Renal pelvis (tissue), 1 donor: ENCODE measurements at regions not wholly inside any gene's neighbourhood (a gene's known extent, or its start where the extent isn't known, plus 50 kb on each side); places are given as distances from the start of the nearest gene placed in this dataset.

Source experiments
- DNase-seq: peaks from one replicate; pipeline ENCODE4 v3.0.0-alpha.2; 2013

DNA sequence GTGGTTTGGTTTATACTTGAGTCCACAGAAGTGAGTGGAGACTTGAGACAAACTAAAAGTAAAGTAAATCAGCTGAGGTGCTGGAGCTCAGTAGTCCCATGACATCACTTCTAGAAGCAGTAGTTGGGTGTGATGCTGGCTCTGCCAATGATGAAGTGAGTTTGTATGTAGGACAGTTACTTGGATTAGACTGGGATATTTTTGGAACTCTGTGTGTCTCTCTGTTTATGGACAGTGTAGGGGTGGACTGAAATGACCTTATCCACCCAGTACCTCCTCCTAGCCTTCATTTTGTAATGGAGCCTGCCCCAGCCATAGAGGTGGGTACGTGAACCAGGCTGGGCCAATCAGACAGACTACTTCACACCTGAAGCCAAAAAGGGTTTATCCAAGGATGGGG lies 52.2 kb downstream of the POLR1D start:
- no peak for DNase-seq

DNA sequence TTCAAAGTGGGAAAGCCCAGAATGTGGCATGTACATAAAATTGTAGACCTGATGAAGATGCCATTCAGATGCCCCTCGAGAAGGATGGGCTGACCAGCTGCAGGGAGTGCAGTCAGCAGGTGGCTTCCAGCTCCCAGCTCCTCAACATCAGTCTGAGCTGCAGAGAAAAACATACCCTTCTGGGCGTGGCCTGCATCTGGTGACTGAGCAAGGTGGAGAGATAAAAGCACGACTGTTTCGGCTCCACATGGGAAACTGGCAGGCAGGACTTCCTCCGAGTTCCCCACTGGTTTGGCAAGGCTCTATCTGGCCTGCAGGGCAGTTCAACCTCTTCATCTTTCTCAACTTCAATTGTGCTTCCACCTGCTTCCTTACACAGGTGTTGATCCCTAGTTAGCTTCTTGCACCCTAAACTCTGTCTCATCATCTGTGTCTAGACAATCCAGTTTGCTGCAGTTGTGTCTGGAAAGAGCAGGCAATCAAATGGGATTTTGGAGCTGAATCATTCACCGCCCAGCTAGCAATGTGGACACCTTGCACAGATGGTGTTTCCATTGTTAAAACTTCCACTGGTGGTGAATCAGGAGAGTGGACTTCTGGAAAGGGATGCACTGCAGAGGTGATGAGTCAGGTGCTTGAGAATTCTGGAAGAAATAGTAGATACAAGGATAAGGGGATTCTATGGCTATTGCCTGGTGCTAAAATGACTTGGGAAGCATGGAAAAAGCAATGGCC lies 56.8 kb downstream of the POLR1D start:
- DNase-seq = no peak

DNA sequence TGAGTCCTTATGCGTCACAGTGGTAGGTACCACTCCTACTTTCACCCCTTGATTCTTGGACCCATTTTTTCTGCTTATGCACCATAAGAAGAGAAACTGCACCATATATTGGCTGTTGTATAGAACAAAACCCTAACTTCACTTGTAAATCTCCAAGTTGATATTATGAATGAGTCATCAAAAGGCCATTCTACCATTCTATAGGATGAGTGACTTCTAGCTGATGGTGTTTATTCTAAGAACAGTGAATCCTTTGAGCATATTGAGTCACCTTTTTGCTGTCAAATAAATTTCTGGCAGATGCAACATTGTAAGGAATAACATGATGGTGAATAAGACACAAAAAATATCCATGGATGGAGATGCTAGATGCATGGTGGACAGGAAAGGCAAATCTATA lies 57.7 kb downstream of the POLR1D start:
- no peak for DNase-seq

DNA sequence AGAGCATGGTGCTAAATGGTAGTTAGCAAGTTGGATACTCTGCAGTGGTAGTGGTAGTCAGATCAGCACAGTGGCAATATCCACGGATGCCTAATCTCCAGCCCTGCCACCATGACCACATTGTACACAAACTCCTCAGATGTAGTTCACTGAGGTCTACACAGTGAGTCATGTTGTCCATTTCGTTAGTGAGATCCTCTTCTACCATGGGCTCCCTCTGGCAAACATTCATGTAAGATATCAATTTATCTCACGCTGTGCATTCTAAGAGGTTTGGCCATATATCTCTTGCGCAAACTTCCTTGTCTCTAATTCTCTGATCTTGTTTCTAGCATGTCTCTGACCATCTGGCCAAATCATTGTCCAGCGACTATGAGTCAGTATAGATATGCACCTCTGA lies 58.2 kb downstream of the POLR1D start:
- no peak for DNase-seq

DNA sequence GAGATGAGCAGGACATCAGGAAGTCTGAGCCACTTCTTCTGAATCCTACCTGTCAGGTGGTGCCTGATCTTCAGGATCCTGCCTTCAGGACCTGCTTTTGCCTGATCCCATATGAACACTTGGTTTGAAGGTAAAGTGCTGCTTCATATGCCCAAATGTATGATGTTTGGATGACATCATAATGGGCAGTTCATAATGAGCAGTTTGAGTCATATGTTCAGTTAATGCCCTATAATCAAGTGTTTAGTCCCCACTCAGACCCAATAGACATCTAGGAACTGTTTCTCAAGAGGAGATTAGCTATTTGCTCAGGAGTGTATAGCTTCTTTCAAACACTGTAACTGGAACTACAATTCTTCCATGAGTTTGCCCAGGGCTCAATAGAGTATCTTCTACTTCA lies 58.8 kb downstream of the POLR1D start:
- no peak for DNase-seq

DNA sequence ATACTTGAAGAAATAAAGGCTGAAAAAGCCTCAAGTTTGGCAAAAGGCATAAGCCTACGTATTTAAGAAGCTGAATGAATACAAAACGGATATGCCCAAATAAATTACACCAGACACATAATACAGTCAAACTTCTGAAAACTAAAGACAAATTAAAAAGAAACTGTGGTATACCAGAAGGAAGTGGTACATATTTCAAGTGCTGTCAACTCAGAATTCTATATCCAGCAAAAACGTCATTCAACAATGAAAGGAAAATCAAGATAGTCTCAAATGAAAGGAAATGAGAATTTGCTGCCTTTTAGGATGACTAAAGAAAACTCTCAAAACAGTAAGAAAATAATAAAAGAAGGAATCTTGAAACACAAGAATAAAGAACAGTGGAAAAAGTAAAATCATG lies 69.5 kb downstream of the POLR1D start:
- no peak for DNase-seq

DNA sequence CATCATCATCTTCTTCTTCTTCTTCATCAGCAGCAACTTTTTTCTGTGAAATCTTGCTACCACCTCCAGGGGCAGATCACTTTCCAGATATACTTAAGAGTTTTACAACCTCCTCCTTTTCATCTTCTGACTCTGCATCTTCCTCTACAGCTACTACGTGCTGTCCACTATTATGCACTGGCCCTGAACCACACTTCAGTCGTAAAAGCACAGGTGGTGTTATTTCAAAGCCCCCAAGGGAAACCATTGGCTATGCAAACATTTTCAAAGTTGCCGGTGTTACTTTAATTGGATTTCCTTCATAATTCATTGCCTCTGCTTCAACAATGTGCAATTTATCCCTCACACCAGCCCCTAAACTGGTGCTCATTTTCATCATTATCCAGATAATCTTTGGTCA lies 75.0 kb downstream of the POLR1D start:
- no peak for DNase-seq

DNA sequence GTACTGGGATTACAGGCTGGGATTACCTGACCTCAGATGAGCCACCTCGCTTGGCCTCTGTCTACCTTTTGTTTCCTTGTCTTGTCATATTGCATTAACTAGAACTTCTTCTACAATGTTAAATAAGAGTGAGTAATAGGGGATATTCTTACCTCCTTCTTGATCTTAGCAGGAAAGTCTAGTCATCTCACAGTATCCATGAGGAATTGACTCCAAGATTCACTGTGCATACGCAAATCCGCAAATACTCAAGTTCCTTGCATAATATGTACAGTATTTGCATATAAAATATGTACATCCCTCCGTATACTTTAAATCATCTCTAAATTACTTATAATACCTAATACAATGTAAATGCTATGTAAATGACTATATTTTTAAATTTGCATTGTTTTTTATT lies 78.3 kb downstream of the POLR1D start:
- no peak for DNase-seq

DNA sequence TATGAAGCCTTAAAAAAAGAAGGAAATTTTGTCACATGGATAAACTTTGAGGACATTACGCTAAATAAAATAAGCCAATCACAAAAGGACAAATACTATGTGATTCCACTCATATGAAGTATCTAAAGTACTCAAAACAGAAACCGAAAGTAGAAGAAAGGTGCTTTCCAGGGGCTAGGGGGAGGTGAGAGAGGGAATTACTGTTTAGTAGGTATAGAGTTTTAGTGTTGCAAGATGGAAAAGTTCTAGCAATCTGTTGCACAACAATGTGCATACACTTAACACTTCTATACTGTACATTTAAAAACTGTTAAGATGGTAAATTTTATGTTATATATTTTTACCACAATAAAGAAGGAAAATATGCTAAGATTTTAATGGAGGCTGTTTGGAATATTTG lies 83.0 kb downstream of the POLR1D start:
- no peak for DNase-seq

DNA sequence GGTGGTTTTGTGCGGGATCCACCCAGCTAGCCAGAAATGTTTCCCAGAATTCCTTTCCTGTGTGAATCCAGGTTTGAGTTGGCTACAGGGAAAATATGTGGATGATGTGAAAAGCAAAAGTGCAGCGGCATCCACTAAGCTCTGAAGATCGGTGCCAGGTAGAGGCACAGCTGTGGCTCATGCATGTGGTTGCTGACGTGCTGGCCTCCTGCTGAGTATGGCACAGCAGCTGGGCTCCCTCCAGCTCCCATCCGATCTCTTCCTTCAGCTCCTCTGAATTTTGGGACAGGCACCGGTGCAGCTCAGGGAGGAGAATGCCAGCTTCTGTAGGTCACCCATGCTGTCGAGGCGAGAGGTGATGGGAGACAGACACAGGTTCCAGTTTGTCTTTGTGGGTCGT lies 84.0 kb upstream of the GSX1 start:
- DNase-seq = no peak

DNA sequence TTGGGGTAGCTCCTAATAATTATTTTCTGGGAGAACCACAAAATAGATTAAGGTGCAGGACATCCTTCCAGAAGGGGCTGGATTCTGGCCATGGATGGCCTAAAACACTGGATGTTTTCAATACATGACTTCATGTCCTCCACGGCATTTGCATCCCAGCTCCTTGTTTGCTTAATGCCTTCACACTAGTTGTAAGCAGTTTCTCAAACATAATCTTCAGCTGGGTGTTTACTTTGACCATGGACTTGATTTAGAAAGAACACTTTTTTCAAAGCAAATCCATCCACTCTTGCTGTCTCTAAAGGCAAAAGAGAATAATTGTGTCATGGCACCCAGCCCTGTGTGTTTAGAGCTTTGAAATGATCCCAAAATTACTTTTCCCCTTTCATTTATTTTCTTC lies 82.5 kb upstream of the GSX1 start:
- no peak for DNase-seq

DNA sequence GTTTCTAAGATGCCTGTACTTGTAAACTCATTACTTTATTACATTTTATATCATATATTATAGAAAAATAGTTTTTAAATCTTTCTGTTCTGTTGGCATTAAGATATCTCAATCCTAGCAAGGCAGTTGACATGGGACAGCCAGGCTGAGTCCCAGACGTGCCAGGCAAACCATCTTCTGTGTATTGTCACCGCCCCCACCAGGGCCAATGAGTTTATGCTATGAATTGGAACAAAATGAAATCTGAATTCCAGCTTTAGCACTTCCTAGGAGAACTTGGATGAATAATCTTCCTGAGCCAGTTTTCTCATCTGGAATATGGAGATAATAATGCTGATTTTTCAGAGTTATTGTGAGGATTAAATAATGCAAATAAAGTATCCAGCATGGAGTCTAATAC lies 79.9 kb upstream of the GSX1 start:
- no peak for DNase-seq

DNA sequence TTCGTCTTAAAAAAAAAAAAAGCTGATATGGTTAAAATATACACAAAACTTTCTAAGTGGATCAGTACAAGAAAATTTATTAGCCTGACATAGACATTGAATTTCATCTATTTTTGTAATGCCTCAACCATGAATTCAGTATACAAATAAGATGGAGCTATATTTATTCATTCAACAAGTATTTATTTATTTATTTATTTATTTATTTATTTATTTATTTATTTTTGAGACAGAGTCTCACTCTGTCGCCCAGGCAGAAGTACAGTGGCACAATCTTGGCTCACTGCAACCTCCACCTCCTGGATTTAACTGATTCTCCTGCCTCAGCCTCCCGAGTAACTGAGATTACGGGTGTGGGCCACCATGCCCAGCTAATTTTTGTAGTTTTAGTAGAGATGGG lies 78.5 kb upstream of the GSX1 start:
- DNase-seq = no peak

DNA sequence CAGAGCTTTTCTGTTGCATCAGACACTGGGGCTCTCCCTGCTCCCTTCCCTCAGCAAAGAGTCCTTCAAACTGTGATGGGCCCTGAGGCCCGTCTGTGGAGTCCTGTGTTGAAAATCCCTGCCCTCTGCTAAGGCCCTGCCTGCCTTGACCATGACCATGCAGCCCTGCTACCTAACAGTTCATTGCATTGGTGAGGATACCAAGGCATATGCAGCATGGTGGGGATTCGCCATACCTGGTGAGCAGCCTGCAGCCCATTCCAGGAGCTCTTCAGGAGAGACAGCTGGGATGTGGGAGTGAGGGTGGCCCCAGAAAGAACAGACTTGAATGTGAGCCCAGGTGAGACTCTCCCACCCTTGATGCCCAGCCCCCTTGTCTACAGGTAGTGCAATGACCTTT lies 70.6 kb upstream of the GSX1 start:
- DNase-seq = no peak

DNA sequence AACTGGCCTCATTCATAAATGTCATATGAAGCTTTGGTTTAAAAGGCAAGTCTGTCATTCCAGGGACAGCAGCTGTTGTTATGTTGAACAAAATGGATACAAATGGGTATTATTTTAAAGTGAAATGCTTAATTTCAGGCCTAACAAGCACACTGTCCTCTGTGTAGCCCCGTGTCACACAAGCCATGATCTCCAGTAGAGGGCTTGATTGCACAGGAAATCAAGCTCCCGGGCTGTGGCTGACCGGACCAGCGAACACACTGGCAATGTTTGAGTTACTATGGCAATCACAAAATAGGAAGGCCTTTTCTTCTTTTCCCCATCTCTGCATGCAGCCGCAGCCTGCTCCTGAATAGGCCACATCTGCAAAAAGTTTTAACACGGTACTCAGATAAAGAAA lies 64.0 kb upstream of the GSX1 start:
- DNase-seq = peak; percentile 4

DNA sequence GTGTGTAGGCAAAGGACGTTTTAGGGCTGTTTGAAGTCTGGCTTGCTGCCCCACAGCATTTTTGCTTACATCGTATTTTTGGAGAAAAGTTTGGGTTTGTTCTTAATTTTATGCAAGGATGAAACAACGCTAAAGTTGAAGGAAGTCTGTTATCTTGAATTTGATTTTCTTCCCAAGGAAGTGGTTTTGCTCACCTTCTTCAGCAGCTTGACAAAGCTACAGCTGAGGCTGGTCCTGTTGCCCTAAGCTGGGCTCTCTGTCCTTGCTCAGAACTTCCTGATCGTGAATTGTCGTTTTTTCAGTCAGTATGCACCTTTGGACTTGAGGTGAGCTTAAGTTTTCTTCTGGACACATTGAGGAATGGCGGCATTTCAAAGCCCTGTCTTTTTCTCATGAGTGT lies 62.1 kb upstream of the GSX1 start:
- DNase-seq = no peak
